ENCODE measurements at regions not wholly inside any gene's neighbourhood (a gene's known extent, or its start where the extent isn't known, plus 50 kb on each side); places are given as distances from the start of the nearest gene placed in this dataset.
"Not testable (repeated sequence)": the region's sequence is repeated elsewhere in the genome, so short reads cannot be mapped to it uniquely, and the experiment has no call there.

GRCh38 chr22:22792205-22792786 is 95.3 kb upstream of the IGLL5 start:
- WGBS (ENCODE audit: low lambda C conversion rate), result 40% methylated on average over 2 of the region's 4 CpGs
- ATAC-seq; DNase-seq (ENCODE audit: low spot score); BruUV-seq (replicated peaks); H3K4me2 ChIP-seq (ENCODE audit: low read depth, low read length); H2AFZ ChIP-seq (ENCODE audit: low read length); POLR2A ChIA-PET; CTCF ChIA-PET (ENCODE audit: low intra/inter-chr PET ratio, low total read pairs); H3K9me3 ChIP-seq (ENCODE audit: low read length); FAIRE-seq; H3K27ac ChIP-seq (ENCODE audit: extremely low read length, insufficient read depth, low read length); intact Hi-C loops (cut with micrococcal nuclease; ENCODE audit: unreplicated experiment); H3K9ac ChIP-seq (ENCODE audit: insufficient read depth, low read depth, low read length); H3K79me2 ChIP-seq (ENCODE audit: insufficient read depth, low read length); H3K4me1 ChIP-seq (ENCODE audit: insufficient read depth, low read length); H3K36me3 ChIP-seq (replicated peaks in 1 of 2; ENCODE audit: control insufficient read depth in 1 of 2, insufficient read depth in 2 of 2, low read length in 2 of 2); H4K20me1 ChIP-seq (ENCODE audit: insufficient read depth, low read length); H3K4me3 ChIP-seq (replicated peaks in 1 of 3; ENCODE audit: insufficient read depth in 1 of 3, low read depth in 2 of 3, low read length in 3 of 3); in situ Hi-C loops (cut with HindIII; ENCODE audit: extremely low pct_ligation_motif_present, low pct_unique_long_range_greater_than_20kb); H3K27me3 ChIP-seq (ENCODE audit: control insufficient read depth in 1 of 2, insufficient read depth in 2 of 2, low read length in 2 of 2): not testable (repeated sequence)

- in situ Hi-C loops (cut with HindIII; ENCODE audit: extremely low pct_ligation_motif_present, low pct_unique_long_range_greater_than_20kb); H3K4me2 ChIP-seq (ENCODE audit: low read depth, low read length); H3K79me2 ChIP-seq (ENCODE audit: insufficient read depth, low read length); H3K9ac ChIP-seq (ENCODE audit: insufficient read depth, low read depth, low read length); ATAC-seq; H4K20me1 ChIP-seq (ENCODE audit: insufficient read depth, low read length); CTCF ChIA-PET (ENCODE audit: low intra/inter-chr PET ratio, low total read pairs); H3K27ac ChIP-seq (ENCODE audit: extremely low read length, insufficient read depth, low read length); DNase-seq (ENCODE audit: low spot score); H3K9me3 ChIP-seq (ENCODE audit: low read length); H3K4me3 ChIP-seq (replicated peaks in 1 of 3; ENCODE audit: insufficient read depth in 1 of 3, low read depth in 2 of 3, low read length in 3 of 3); H3K4me1 ChIP-seq (ENCODE audit: insufficient read depth, low read length); BruUV-seq (replicated peaks); FAIRE-seq; H3K27me3 ChIP-seq (ENCODE audit: control insufficient read depth in 1 of 2, insufficient read depth in 2 of 2, low read length in 2 of 2); intact Hi-C loops (cut with micrococcal nuclease; ENCODE audit: unreplicated experiment); POLR2A ChIA-PET; H2AFZ ChIP-seq (ENCODE audit: low read length); H3K36me3 ChIP-seq (replicated peaks in 1 of 2; ENCODE audit: control insufficient read depth in 1 of 2, insufficient read depth in 2 of 2, low read length in 2 of 2): not testable (repeated sequence)
- 50% methylated on average over 2 of the region's 2 CpGs for WGBS (ENCODE audit: low lambda C conversion rate)
Measured at GRCh38 chr22:22795639-22796038, 92.0 kb upstream of the IGLL5 start.

- Histone ChIP-seq H3K4me1 (ENCODE audit: insufficient read depth, low read length) (no peaks in the 10 kb centered on the region), H3K36me3 (replicated peaks in 1 of 2; ENCODE audit: control insufficient read depth in 1 of 2, insufficient read depth in 2 of 2, low read length in 2 of 2) (no peaks in the 10 kb centered on the region), H3K79me2 (ENCODE audit: insufficient read depth, low read length) (no peaks in the 10 kb centered on the region), H2AFZ (ENCODE audit: low read length) (no peak overlapping the region), H4K20me1 (ENCODE audit: insufficient read depth, low read length) (no peaks in the 10 kb centered on the region), H3K9me3 (ENCODE audit: low read length) (no peaks in the 10 kb centered on the region), H3K27ac (ENCODE audit: extremely low read length, insufficient read depth, low read length) (no peak overlapping the region), H3K27me3 (ENCODE audit: control insufficient read depth in 1 of 2, insufficient read depth in 2 of 2, low read length in 2 of 2) (peaks cover 0 to 12% of the 10 kb centered on the region in 2 experiments; a peak in 2 of 5 replicates), H3K4me3 (replicated peaks in 1 of 3; ENCODE audit: insufficient read depth in 1 of 3, low read depth in 2 of 3, low read length in 3 of 3) (no peak overlapping the region), H3K4me2 (ENCODE audit: low read depth, low read length) (no peak overlapping the region), H3K9ac (ENCODE audit: insufficient read depth, low read depth, low read length) (no peak overlapping the region)
- POLR2A ChIA-PET, result no interaction called here
- 50% methylated on average over 2 of the region's 2 CpGs for WGBS (ENCODE audit: low lambda C conversion rate)
- TF ChIP-seq FOXP1 (IDR thresholded peaks at IDR 0.05) (no peak), FOXP1 (CRISPR knock-in tag; IDR thresholded peaks at IDR 0.05) (no peak)
- no peak for FAIRE-seq
- DNase-seq (ENCODE audit: low spot score), result no peak
- in situ Hi-C loops (cut with HindIII; ENCODE audit: extremely low pct_ligation_motif_present, low pct_unique_long_range_greater_than_20kb), result no loop called here
- intact Hi-C loops (cut with micrococcal nuclease; ENCODE audit: unreplicated experiment), result no loop called here
- no TSS peak for BruUV-seq (replicated peaks)
- ATAC-seq, result no peak
- CTCF ChIA-PET (ENCODE audit: low intra/inter-chr PET ratio, low total read pairs), result no interaction called here
Measured at GRCh38 chr22:22796724-22797123, 90.9 kb upstream of the IGLL5 start.

Data from HepG2 (cell line).